OCI-LY3 (cell line): ENCODE measurements at regions not wholly inside any gene's neighbourhood (a gene's known extent, or its start where the extent isn't known, plus 50 kb on each side); places are given as distances from the start of the nearest gene placed in this dataset.
"Not testable (repeated sequence)": the region's sequence is repeated elsewhere in the genome, so short reads cannot be mapped to it uniquely, and the experiment has no call there.

Experiments used
- H2AFZ ChIP-seq: fragments of 200-600, 300-600 bp; shearing (Covaris generic); 2 replicates; pipeline ENCODE4 v1.6.0; 2014; ENCODE audit warnings: antibody characterized with exemption, low read depth, low read length
- H3K27ac ChIP-seq: fragments of 200-600, 300-600 bp; sonication (generic); 2 replicates; pipeline ENCODE4 v1.5.1; 2014; ENCODE audit warnings: mild to moderate bottlenecking, low read length, moderate library complexity, mixed read lengths
- H3K27me3 ChIP-seq: fragments of 200-600, 300-600 bp; sonication (generic); 2 replicates; pipeline ENCODE4 v1.6.1; 2014; ENCODE audit warnings: low read depth, low read length, mixed read lengths
- H3K36me3 ChIP-seq: fragments of 200-600, 300-600 bp; sonication (generic); replicated peaks from 2 replicates; pipeline ENCODE3; 2014; ENCODE audit warnings: low read depth, low read length, mixed read lengths
- H3K4me1 ChIP-seq: fragments of 300-600, 200-600 bp; sonication (generic); 2 replicates; pipeline ENCODE4 v1.6.1; 2014; ENCODE audit warnings: low read length, mixed read lengths
- H3K4me2 ChIP-seq: fragments of 200-600, 300-600 bp; sonication (generic); 2 replicates; pipeline ENCODE4 v1.6.1; 2014; ENCODE audit warnings: low read length, mixed read lengths
- H3K4me3 ChIP-seq: fragments of 300-600, 200-600 bp; sonication (generic); 2 replicates; pipeline ENCODE4 v1.5.1; 2014; ENCODE audit warnings: antibody characterized with exemption, mild to moderate bottlenecking, low read length, moderate library complexity
- H3K79me2 ChIP-seq: fragments of 300-600, 200-600 bp; shearing (Covaris generic); 2 replicates; pipeline ENCODE4 v1.6.1; 2014; ENCODE audit warnings: mild to moderate bottlenecking, low read length, mixed read lengths
- H3K9ac ChIP-seq: fragments of 300-600, 200-600 bp; shearing (Covaris generic); 2 replicates; pipeline ENCODE4 v1.6.0; 2014; ENCODE audit warnings: mild to moderate bottlenecking, low read length, moderate library complexity
- H3K9me3 ChIP-seq: fragments of 200-600, 300-600 bp; shearing (Covaris generic); 2 replicates; pipeline ENCODE4 v1.6.1; 2014; ENCODE audit warnings: low read length, mixed read lengths; ENCODE audit not compliant: insufficient read depth
- H4K20me1 ChIP-seq: fragments of 200-600, 300-600 bp; sonication (generic); 2 replicates; pipeline ENCODE4 v1.6.1; 2016; ENCODE audit warnings: low read length, mixed read lengths; ENCODE audit not compliant: insufficient read depth
- EZH2phosphoT487 ChIP-seq: fragments of 200-600 bp; shearing (Covaris generic); IDR thresholded peaks from 2 replicates; pipeline ENCODE4 v1.6.1; 2018; ENCODE audit warnings: antibody characterized with exemption, mixed run types, low read depth
- TF ChIP-seq, protein P1 (sequence below): fragments of 200-600, 300-600 bp; sonication (generic); IDR thresholded peaks from 2 replicates; pipeline ENCODE4 v1.5.1; 2014; ENCODE audit warnings: antibody characterized with exemption, low read length, low read depth

- H3K4me3 ChIP-seq = peak overlapping the region; percentile 48
- TF ChIP-seq, protein P1, sequence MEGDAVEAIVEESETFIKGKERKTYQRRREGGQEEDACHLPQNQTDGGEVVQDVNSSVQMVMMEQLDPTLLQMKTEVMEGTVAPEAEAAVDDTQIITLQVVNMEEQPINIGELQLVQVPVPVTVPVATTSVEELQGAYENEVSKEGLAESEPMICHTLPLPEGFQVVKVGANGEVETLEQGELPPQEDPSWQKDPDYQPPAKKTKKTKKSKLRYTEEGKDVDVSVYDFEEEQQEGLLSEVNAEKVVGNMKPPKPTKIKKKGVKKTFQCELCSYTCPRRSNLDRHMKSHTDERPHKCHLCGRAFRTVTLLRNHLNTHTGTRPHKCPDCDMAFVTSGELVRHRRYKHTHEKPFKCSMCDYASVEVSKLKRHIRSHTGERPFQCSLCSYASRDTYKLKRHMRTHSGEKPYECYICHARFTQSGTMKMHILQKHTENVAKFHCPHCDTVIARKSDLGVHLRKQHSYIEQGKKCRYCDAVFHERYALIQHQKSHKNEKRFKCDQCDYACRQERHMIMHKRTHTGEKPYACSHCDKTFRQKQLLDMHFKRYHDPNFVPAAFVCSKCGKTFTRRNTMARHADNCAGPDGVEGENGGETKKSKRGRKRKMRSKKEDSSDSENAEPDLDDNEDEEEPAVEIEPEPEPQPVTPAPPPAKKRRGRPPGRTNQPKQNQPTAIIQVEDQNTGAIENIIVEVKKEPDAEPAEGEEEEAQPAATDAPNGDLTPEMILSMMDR = no peak
- H3K36me3 ChIP-seq = no peaks in the 10 kb centered on the region
- no peaks in the 10 kb centered on the region for H4K20me1 ChIP-seq
- H3K79me2 ChIP-seq = 0 out of 2 replicates have a peak, but pooled peaks cover 2% of the 10 kb centered on the region
- H3K9me3 ChIP-seq = no peaks in the 10 kb centered on the region
- H3K27me3 ChIP-seq = no peaks in the 10 kb centered on the region
- H3K4me2 ChIP-seq = peak overlapping the region; percentile 74
- H2AFZ ChIP-seq = peak overlapping the region; percentile 78
- H3K9ac ChIP-seq = peak overlapping the region; percentile 52
- peaks cover 58% of the 10 kb centered on the region for H3K4me1 ChIP-seq
- H3K27ac ChIP-seq = peak overlapping the region; percentile 80
These were observed 299.7 kb upstream of the SGCG start for GRCh38 chr13:22880741-22881720.

DNA sequence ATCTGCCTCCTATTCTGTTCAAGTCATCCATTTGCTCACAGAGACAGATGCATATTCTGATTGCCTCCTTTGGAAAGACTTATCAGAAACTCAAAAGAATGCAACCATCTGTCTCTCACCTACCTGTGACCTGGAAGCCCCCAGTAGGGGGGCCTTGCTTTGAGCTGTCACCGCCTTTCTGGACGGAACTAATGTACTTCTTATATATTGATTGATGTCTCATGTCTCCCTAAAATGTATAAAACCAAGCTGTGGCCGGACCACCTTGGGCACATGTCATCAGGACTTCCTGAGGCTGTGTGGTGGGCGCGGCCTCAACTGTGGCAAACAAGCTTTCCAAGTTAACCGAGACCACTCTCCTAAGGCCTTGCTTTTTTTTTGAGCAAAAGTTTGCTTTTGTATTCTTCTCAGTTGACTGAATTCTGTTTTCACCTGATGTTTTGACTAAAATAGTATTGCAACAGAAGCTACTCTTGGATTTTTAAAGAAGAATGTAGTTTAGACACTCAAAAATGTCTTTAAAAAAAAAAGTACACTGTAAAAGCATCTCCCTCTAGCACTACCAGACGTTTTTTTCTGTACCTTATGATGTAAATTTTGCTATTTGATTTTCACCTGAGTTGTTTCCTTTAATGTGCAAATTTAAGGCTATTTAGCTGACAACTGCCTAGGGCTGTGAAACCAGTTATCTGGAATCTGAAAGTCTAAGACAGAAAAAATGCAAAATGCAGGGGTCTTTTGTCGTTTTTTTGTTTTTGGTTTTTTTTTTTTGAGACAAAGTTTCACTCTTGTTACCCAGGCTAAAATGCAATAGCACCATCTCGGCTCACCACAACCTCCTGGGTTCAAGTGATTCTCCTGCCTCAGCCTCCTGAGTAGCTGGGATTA is 298.8 kb upstream of the SGCG start:
- H3K79me2 ChIP-seq, H3K36me3 ChIP-seq, H3K9ac ChIP-seq, H3K9me3 ChIP-seq, H2AFZ ChIP-seq, H4K20me1 ChIP-seq, H3K4me3 ChIP-seq, H3K27me3 ChIP-seq: not testable (repeated sequence)
- H3K4me1 ChIP-seq = peaks cover 58% of the 10 kb centered on the region
- H3K4me2 ChIP-seq = 0 out of 2 replicates have a peak overlapping the region, but pooled peaks have one; percentile 10
- peak overlapping the region; percentile 80; the same call in 1 of the 2 replicates for H3K27ac ChIP-seq

DNA sequence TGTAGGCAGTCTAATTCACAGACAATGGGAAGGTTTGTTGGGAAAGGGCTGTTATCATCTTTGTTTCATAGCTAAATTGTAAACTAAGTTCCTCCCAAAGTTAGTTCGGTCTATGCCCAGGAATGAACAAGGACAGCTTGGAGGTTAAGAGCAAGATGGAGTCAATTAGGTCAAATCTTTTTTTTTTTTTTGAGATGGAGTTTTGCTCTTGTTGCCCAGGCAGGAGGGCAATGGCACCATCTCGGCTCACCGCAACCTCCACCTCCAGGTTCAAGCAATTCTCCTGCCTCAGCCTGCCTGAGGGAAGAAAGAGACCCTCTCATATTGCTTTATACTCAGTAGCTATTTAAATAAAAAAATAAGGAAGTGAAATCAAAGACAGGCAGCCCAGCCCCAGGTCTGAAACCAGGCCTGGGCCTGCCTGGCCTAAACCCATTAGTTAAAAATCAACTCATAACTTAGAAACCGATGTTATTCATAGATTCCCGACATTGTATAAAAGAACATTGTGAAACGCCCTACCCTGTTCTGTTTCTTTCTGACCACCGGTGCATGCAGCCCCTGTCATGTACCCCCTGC is 297.4 kb upstream of the SGCG start:
- Histone ChIP-seq H3K4me3 (peak overlapping the region; percentile 75), H3K4me2 (peak overlapping the region; percentile 90), H3K9ac (peak overlapping the region; percentile 73), H3K79me2 (0 out of 2 replicates have a peak, but pooled peaks cover 2% of the 10 kb centered on the region), H3K36me3 (no peaks in the 10 kb centered on the region), H3K9me3 (no peaks in the 10 kb centered on the region), H2AFZ (peak overlapping the region; percentile 88), H3K27ac (peak overlapping the region; percentile 91), H4K20me1 (no peaks in the 10 kb centered on the region), H3K4me1 (peaks cover 58% of the 10 kb centered on the region), H3K27me3 (no peaks in the 10 kb centered on the region)
- TF ChIP-seq, protein P1 = no peak
- TF ChIP-seq EZH2phosphoT487 = no peak

- TF ChIP-seq EZH2phosphoT487 = no peak
- TF ChIP-seq, protein P1 = no peak
- no peaks in the 10 kb centered on the region for H3K36me3 ChIP-seq
- peak overlapping the region; percentile 91 for H3K27ac ChIP-seq
- H3K4me1 ChIP-seq = peaks cover 58% of the 10 kb centered on the region
- no peaks in the 10 kb centered on the region for H4K20me1 ChIP-seq
- peak overlapping the region; percentile 75 for H3K4me3 ChIP-seq
- peak overlapping the region; percentile 88 for H2AFZ ChIP-seq
- H3K79me2 ChIP-seq = 0 out of 2 replicates have a peak, but pooled peaks cover 2% of the 10 kb centered on the region
- peak overlapping the region; percentile 73 for H3K9ac ChIP-seq
- no peaks in the 10 kb centered on the region for H3K27me3 ChIP-seq
- H3K9me3 ChIP-seq = no peaks in the 10 kb centered on the region
- peak overlapping the region; percentile 90 for H3K4me2 ChIP-seq
These were observed 296.8 kb upstream of the SGCG start for GRCh38 chr13:22883956-22884355.

GRCh38 chr13:22886061-22886460 is 294.7 kb upstream of the SGCG start:
- not testable (repeated sequence) for H4K20me1 ChIP-seq, H3K27ac ChIP-seq, H3K9me3 ChIP-seq, H2AFZ ChIP-seq, H3K36me3 ChIP-seq, H3K79me2 ChIP-seq, H3K27me3 ChIP-seq, H3K4me3 ChIP-seq, H3K9ac ChIP-seq, H3K4me2 ChIP-seq
- H3K4me1 ChIP-seq = peaks cover 40% of the 10 kb centered on the region

- H3K4me1 ChIP-seq = peaks cover 12% of the 10 kb centered on the region
- H4K20me1 ChIP-seq, H3K27ac ChIP-seq, H3K9ac ChIP-seq, H3K36me3 ChIP-seq, H3K9me3 ChIP-seq, H3K27me3 ChIP-seq, H2AFZ ChIP-seq, H3K79me2 ChIP-seq, H3K4me3 ChIP-seq, H3K4me2 ChIP-seq: not testable (repeated sequence)
These were observed 291.4 kb upstream of the SGCG start for GRCh38 chr13:22889376-22889775.
